HG03575 (cell line): ENCODE measurements at regions not wholly inside any gene's neighbourhood (a gene's known extent, or its start where the extent isn't known, plus 50 kb on each side); places are given as distances from the start of the nearest gene placed in this dataset.

ENCODE experiments used
- ATAC-seq: cut with Tn5 transposase; IDR thresholded peaks from one replicate; pipeline ENCODE4 v1.9.1; 2021; ENCODE audit not compliant: unreplicated experiment, insufficient number of reproducible peaks, low FRiP score; ENCODE audit errors: extremely low read depth

- no peak for ATAC-seq
Observed at GRCh38 chr6:164331026-164331425, 916.5 kb downstream of the QKI start.

GRCh38 chr6:164325168-164325567 lies 910.6 kb downstream of the QKI start:
- no peak for ATAC-seq

- ATAC-seq, result no peak
Observed at GRCh38 chr6:164322533-164322932, 908.0 kb downstream of the QKI start.

- ATAC-seq, result no peak
Observed at GRCh38 chr6:164321297-164321696, 906.8 kb downstream of the QKI start.

GRCh38 chr6:164315376-164315775 lies 900.9 kb downstream of the QKI start:
- no peak for ATAC-seq

DNA sequence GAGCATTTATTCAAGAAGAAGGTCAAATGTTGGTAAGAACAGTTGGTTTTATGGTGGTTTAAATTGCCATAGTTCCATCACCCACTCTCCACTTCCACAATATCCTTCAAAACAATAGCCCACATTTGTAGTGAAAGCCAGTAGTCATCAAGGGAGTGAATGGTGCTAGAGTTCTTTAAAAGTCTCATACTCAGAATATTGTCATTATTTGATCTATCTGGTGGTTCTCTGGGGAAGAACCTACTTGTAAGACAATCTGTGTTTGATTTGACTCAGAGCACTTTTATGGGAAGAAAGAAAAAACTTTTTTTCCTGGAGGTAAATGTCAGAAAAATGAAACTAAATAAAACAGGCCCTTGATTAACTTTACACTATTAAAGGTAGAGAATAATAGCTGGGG lies 893.8 kb downstream of the QKI start:
- no peak for ATAC-seq

GRCh38 chr6:164303102-164303964 lies 888.8 kb downstream of the QKI start:
- no peak for ATAC-seq

- no peak for ATAC-seq
Observed at GRCh38 chr6:164296411-164296810, 881.9 kb downstream of the QKI start.

DNA sequence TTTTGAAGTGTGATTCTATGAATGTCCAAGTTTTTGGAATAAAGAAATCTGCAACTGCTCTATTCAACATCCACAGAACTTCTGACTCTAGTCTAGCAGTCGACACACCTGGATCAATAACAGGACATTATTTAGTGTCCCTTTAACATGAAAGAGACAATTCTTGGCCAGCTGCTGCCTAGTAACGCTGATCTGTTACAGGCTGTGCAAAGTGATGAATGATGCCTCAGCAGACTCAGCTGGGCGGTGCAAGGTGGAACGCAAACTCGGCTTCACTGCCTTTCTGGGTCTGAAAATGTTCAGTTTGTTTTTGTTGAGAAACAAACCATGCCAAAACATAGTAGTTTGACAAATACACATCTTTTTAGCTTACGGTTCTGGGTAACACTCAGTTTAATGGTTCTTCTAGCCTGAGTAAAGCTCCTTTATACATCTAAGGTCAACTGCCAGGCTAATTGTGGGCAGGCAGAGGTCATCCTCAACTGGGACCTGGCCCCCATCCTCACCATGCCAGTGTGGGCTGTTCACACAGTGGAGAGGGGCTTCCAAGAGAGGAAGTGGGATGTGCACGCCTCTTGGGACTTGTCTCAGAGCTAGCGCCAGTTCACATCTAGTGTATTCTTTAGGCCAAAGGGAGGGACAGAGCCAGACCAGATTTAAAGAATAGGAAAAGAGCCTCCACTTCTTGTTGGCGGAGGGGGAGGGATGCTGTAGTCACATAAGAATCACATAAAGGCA lies 879.7 kb downstream of the QKI start:
- no peak for ATAC-seq

GRCh38 chr6:164291224-164291623 lies 876.7 kb downstream of the QKI start:
- ATAC-seq, result no peak

DNA sequence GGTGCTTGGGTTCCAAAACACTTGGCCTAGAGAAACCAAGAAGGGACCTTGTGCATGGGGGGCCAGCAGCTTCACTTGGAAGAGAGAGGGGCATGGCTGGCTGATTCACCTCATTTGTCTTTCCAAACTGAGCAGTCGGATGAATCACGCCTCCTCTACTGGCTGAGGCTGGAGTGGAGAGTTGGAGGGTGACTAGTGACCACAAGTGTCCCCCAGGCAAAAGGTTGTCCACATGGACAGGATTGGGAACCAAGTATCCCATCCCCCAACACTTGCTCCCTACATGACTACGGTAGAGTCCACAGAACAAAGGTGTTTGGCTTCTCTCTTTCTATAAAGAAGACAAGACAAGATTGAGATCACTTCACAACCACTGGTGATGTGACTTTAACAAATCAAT lies 875.6 kb downstream of the QKI start:
- no peak for ATAC-seq

GRCh38 chr6:164286011-164286410 lies 871.5 kb downstream of the QKI start:
- ATAC-seq, result no peak

DNA sequence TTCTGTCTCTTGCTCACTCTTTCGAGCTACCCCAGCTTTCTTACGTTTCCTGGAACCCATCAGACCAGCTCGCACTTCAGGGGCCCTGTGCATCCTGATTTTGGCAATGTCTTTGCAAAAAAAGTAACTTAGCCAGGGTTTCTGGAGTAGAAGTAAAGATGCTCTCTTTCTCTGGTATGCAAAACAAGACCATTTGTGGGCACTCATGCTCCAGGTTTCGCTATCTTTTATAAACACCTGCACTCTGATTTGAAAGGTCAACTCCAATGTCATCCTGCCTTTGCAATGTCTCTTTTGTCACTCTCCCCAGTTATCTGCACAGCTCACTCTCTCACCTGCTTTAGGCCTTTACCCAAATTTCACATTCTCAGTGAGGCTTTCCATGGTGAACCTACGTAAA lies 869.1 kb downstream of the QKI start:
- no peak for ATAC-seq

- ATAC-seq, result no peak
Observed at GRCh38 chr6:164276211-164276610, 861.7 kb downstream of the QKI start.

DNA sequence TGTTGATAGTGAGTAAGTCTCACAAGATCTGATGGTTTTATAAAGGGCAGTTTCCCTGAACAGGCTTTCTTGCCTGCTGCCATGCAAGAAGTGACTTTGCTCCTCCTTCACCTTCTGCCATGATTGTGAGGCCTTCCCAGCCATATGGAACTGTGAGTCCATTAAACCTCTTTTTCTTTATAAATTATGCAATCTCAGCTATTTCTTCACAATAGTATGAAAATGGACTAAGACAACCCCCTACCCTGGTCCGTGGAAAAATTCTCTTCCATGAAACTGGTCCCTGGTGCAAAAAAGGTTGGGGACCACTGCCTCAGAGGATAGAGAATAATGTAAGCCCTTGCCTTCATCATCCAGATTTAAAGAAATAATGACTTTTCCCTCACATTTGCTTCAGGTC lies 861.3 kb downstream of the QKI start:
- no peak for ATAC-seq

- ATAC-seq, result no peak
Observed at GRCh38 chr6:164274493-164274892, 860.0 kb downstream of the QKI start.

DNA sequence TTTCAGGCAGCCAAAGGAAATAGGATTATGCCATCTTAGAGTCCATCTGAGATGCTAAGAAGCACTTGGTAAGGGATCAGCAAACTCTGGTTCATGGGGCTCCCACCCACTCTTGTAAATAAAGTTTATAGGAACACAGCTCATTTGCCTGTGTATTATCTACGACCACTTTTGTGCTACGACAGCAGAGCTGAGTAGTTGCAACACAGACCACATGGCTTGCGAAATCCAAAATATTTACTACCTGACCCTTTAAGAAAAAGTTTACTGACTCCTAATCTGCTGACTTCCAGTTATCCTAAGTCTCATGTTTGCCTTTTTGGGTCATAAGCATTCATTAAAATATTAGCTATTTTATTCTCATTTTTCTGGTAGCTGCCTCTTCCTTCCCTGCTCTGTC lies 859.0 kb downstream of the QKI start:
- no peak for ATAC-seq

GRCh38 chr6:164266851-164267250 lies 852.3 kb downstream of the QKI start:
- no peak for ATAC-seq

DNA sequence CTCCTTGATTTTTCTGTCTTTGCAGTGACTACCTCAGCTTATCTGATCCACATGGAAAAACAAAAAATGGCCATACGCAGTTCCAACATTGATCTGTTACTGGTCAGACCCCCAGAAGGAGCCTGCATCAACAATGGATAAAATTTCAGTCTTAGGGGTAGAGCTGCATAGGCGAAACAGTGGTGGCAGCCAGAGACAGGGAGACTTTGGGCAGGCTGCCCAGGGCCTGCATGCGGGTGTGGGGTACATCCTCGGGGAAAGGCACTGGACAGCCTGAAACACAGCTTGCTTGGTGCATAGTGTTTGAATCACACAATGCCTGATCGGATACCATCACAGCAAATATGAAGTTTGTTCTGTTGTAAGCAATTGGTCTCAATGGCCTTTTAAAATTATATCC lies 847.8 kb downstream of the QKI start:
- ATAC-seq, result no peak

DNA sequence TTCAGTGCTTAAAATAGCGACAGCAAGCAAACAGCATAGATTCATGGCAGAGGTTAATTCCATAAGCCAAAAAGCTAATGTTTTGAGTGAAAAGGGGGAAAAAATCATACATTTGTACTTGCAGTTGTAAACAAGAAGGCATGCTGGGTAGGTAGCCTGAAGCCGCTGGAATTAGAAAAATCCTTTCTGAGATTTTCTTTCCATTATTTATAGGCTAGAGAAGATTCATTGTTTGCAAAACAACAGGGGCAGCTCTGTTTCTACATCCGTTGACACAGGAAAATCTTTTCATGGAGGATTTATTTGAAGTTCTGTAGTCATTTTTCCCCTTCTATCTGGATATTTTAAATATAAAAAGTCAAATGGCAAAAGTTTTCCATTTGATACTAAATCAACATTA lies 843.9 kb downstream of the QKI start:
- no peak for ATAC-seq
